Stimulated activated CD4-positive, alpha-beta T cell treated with anti-CD3 and anti-CD28 coated beads, Interleukin-1b, Interleukin-23, amount 100 ng/mL, for 48 hours (primary cell): ENCODE measurements at regions not wholly inside any gene's neighbourhood (a gene's known extent, or its start where the extent isn't known, plus 50 kb on each side); places are given as distances from the start of the nearest gene placed in this dataset.
"Not testable (repeated sequence)": the region's sequence is repeated elsewhere in the genome, so short reads cannot be mapped to it uniquely, and the experiment has no call there.

Source experiments
- DNase-seq: peaks from one replicate; pipeline ENCODE4 v3.0.0-alpha.2; 2020

DNA sequence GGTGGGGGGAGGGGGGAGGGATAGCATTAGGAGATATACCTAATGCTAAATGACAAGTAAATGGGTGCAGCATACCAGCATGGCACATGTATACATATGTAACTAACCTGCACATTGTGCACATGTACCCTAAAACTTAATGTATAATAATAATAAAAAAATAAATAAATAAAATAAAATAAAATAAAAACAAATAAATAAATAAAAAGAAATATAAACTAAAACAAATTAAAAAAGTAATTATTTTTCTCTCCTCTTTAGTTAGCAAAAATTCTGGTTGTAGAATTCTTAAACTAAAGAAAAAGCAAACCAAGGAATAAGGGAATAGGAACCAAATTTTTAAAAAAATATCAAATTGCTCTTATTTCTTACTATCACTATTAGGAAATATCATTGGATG lies 267.3 kb downstream of the CCER1 start:
- not testable (repeated sequence) for DNase-seq

DNA sequence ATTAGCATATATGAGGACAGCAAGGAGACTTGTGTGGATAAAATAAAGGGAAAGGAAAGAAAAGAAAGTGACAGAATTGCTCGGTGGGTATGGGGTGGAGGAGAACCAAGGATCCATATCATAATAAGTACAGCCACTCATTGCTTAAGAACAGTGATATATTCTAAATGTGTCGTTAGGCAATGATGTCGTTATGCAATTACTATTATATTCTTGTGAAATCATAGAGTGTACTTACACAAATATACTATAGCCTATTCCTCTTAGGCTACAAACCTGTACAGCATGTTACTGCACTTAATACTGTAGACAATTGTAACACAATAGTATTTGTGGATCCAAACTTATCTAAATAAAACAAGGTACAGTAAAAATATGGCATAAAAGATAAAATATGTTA lies 271.1 kb downstream of the CCER1 start:
- no peak for DNase-seq

DNA sequence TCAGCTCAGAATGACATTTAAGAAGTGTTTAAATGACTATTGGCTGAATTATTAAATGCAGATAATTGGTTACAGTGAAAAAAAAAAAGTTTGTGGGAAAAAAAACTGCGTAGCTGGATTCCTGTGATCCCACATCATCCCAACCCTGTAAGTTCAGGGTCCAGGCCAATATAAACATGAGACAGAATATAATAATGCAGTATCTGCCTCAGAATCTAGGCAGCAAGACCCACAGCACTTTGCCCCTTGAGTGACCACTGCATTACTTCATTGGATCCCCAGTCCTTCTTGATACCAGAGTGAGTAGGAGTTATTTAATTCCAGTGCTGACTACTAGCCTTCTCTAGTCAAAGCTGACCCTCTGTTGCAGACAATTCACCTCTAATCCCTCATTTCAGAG lies 272.6 kb downstream of the CCER1 start:
- DNase-seq = no peak

- DNase-seq = no peak
Measured at GRCh38 chr12:90679674-90680073, 275.3 kb downstream of the CCER1 start.

DNA sequence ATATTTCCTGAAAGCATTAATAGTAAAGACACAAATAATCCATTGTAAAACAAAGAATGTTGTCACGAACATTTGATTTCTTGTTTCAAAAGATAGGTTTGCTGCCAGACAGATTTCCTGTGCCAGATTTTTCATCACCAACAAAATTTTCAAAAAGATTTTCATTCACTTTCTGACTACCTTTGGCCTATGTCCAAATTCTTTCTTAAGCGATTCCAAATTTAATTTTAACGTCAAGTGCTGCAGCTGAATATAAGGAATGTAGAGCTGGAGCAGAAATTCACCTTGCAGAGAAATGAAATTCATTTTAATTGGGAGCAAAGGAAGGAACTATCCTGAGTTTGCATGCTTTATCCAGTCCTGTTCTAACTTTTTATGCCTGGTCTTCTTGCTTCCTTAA lies 277.4 kb downstream of the CCER1 start:
- DNase-seq = no peak

DNA sequence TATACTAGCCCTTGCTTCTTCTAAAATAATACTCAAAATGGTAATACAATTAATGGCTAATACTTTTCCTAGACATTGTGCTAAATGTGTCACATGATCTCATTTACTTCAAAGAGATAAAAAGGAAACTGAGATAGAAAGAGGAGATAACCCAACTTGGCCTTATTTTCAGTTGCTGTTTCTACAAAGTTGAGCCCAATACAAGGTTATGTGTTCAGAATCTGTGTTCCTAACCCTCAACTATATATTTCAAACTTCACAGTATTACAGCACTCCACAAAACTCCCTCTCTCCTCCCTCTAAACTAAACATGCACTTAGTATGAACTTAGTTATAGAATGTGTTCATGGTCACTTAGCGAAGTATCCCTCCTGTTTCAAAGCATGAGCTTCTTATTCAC lies 277.9 kb downstream of the CCER1 start:
- DNase-seq = no peak

- DNase-seq = no peak
Measured at GRCh38 chr12:90675106-90675505, 279.9 kb downstream of the CCER1 start.

GRCh38 chr12:90672081-90672480 lies 282.9 kb downstream of the CCER1 start:
- no peak for DNase-seq

DNA sequence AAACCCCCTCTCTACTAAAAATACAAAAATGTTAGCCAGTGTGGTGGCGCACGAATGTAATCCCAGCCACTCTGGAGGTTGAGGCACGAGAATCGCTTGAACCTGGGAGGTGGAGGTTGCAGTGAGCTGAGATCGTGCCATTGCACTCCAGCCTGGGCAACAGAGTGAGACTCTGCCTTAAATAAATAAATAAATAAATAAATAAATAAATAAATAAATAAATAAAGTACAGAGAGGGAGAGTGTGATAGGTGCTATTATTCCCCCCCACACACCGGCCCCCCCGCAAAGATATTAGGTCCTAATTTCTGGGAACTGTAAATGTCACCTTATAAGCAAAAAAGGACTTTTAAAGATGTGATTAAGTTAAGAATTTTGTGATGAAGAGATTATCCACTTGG lies 291.0 kb downstream of the CCER1 start:
- not testable (repeated sequence) for DNase-seq

GRCh38 chr12:90659060-90659459 lies 295.9 kb downstream of the CCER1 start:
- no peak for DNase-seq

- no peak for DNase-seq
Measured at GRCh38 chr12:90653040-90653439, 301.9 kb downstream of the CCER1 start.

GRCh38 chr12:90652280-90652679 lies 302.7 kb downstream of the CCER1 start:
- DNase-seq = no peak

DNA sequence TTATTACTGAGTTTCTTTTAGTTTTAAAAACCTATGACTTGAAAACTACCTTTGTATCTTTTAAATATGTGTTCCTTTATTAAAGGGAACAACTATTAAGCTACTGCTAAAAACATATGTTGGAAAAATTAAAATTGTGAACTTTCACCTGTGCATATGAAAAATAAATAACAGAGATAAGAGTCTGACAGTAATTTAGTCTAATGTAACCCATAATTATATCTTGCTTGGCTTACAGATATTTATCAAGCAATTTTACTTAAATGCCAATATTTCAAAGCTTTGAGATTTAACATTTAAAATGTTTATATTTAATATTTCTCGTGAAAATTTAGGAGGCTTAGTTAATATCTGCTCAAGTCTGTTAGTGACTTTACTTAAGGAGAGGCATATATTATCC lies 309.8 kb downstream of the CCER1 start:
- DNase-seq = no peak

DNA sequence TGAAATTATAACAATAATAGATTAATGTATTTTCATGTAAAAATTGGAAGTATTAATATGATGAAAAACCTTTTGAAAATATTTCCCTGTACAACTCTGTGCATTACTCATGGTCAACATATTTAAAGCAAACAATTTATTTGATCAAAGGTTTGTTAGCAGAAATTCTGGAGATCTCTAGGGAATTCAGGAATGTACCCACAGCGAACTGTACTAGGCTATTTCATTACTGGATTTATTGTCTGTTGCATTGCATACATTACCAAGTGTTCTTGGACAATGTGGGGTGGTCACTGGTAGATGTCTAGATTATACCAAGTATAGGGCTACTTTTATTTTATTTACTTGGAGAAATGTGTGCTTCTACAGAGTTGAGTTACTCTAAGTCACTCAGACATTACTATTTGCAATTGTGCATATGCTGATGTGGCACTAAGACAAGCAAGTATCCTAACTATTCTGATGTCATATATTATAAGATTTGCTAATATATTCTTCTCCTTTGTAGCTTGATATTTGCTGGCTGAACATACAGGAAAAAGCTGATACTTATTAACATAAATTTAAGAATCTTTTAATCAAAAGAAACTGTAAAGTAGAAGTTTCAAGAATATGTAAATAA lies 323.3 kb downstream of the CCER1 start:
- no peak for DNase-seq

DNA sequence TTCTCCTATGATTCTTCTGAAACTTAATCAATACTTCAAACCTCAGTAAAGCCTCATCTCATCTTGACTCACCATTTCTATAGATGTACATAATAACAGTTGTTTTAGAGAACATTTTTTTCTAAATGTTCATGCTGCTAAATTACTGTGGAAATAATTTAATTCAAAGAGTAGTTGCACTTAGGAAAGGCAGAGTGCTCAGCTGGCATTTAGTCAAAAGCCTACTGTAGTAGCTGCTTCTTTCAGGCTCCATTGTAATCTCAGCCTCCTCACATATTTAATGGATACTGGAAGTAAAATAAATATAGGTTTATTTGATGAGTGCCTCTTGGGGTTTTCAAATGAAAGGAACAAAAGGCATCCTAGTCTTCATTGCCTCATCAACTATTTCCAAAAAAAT lies 325.0 kb downstream of the CCER1 start:
- DNase-seq = no peak

GRCh38 chr12:90628213-90628612 lies 326.8 kb downstream of the CCER1 start:
- DNase-seq = no peak

DNA sequence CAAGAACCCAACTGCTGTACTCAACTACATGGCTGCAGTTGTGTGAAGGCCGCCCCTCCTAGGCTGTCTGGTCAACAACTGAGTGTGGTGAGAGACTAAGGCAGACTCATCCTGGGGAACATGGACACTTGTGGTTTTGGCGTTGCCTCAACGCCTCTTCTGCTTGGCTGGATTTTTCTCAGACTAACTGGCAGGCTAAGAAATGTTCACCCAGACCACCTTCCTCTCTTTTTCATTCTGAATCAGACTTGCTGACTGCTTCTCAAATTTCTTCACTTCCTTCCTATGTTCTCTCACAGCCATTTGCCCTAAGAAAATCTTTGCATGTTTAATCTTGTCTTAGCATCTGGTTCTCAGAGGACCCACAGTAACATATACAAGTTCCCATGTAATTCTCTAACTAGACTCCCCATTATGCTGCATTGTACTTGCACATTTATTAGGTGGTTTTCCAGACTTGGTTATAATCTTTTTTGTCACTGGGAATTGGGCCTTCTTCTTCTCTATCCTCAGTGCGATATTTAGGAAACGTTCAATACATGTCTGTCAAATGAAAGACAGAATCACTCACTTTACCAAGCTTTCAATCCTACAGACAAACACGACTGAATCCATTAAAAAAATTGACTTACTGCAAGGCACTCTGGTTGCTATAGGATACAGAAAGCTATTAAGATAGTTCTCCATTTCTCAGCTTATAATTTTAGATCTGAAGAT lies 327.6 kb downstream of the CCER1 start:
- no peak for DNase-seq

GRCh38 chr12:90622431-90622830 lies 332.5 kb downstream of the CCER1 start:
- no peak for DNase-seq

DNA sequence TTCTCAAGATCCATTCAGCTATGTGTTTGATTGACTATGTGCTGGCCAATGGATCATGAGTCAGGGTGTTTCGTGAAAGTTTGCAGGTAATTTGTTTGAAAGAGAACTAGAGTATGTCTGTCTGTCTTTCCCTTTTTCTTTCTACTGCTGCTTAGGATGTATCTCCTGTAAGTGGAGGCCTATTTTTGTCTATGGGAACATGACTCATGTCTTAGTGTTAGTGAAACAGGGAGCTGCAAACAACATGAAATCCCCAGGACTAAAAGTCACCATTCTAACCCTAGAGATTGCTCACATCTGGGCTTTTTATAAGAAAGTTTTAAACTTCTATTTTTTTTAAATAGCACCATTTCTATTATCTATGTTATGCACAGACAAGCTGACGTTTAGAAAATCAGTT lies 333.0 kb downstream of the CCER1 start:
- DNase-seq = no peak

DNA sequence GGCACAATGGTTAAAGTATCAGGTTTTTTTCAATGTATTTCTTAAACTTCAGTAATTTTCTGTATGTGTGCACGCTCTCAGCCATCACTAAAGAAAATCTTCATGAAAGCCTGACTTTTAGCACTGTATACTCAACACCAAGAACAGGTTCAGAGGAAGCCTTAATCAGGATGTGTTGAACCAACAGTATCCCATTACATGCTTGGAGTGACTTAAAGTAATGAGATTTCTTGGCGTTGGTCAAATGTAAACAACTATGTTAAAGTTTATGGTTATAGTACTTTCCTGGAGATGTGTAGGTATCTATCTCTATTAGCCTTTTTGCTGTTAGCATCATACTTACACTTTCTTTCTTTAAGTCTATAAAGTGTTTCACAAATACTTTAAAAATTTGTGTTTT lies 335.0 kb downstream of the CCER1 start:
- no peak for DNase-seq

DNA sequence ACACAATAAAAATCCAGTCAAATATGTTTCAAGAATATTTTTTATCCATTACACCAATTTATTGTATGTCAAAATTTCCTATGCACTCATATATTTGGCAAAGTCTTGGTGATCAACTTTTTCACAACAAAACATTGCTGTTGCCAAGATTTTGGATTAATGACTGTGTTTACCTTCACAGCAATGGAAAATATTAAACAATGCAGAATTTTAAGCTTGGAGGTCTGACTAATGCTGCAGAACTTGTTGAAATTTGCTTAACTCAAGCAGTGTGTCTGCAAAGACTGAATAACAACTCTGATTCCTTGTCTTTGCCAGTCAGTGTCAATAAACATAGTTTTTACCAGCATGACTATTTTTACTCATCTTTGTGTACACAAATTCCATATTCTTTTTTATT lies 336.4 kb downstream of the CCER1 start:
- DNase-seq = no peak

DNA sequence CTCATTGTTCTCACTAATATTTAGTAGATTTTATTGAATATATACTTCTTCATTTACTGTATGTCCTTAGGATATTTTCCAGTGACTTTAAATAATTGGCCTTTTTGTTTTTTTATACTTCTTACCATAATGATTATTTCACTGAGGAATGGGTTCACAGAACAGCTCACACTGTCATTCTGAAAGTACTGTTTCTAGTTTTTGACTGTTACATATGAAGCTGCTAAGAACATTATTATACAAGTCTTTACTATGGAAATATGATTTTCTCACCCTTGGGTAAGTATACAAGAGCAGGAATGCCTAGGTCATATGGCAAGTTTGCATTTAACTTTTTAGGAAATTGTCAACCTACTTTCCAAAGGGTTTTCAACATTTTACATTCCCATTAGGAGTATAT lies 343.1 kb downstream of the CCER1 start:
- DNase-seq = no peak

- no peak for DNase-seq
Measured at GRCh38 chr12:90611048-90611447, 343.9 kb downstream of the CCER1 start.

DNA sequence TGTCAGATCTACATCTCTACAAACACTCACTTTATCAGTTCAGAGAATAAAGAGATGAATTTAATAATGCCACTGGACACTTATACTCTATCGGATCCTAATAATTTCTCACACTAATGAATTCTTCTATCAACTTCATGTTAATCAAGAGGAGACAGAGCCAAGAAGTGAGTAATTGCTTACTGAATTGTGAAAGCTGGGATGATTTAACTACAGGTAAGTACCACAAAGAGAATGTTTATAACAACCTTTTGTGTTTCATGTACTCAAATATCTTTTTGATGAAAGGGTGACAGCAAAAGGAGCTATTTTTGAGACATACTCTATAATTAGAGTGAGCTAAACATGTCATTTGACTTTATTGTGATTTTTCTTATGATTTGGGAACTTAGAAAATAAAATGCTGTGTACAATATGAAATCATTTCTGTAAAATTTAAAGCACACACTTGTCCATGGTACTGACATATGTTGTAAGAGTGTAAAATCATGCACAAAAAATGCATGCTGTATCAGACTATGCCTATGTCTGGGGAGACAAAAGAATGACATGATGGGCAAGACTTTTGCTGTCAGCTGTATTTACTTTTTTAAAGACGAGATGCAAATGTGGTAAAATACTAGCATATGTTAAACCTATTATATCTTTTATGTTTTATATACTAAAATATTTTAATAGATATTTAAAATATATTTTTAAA lies 361.2 kb downstream of the CCER1 start:
- no peak for DNase-seq
